CD4-positive, alpha-beta T cell treated with Interferon gamma for 1 hour (primary cell): ENCODE measurements at regions not wholly inside any gene's neighbourhood (a gene's known extent, or its start where the extent isn't known, plus 50 kb on each side); places are given as distances from the start of the nearest gene placed in this dataset.
"Not testable (repeated sequence)": the region's sequence is repeated elsewhere in the genome, so short reads cannot be mapped to it uniquely, and the experiment has no call there.

ENCODE experiments used
- DNase-seq: peaks from one replicate; pipeline ENCODE4 v3.0.0-alpha.2; 2020

DNA sequence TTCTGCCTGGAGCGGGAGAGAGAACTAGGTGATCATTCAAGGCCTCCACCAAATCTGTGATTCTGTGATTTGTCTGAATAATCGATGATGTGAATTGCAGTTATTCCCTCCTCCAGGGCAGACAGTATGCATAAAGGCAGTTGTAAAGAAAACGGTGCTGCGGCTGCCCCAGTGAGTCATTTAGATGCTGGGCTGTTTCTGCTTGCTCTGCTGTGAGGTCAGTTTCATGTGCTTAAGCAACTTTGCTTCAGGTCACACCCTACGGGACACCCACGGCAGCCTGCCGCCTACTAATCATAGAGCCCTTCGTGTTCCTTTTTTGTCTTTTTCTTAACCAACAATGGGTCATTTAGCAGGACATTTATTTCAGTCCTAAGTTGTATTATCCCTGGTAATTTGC is 158.1 kb upstream of the PITRM1 start:
- no peak for DNase-seq

DNA sequence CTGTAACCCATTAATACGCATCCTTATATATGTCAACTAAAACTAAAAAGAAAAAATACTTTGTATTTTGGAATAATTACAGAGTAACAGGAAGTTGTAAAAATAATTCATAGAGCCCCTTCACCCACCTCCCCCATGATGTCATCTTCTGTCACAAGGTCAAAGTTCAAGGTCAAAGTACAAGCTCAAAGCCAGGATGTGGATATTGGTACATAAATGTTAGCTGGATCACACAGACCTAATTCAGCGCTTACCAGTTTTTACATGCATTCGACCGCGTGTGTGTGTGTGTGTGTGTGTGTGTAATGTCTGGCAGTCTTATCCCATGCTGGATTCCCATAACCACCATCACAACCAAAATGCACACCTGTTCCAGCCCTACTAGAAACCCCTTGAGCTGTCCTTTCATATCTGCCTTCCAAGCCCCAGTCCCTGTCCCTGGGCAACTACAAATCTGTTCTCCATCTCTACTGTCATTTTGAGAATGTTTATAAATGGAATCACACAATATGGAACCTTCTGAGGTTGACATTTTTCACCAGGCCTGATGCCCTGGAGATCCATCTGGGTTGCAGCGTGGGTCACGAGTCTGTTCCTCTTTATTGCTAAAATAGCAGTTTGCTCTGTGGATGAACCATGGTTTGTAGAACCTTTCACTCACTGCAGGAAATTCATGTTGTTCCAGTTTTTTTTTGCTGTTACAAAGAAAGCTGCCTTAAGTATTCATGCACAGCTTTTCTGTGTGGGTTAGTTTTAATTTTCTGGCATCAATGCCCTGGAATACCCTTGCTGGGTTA is 153.6 kb upstream of the PITRM1 start:
- DNase-seq = no peak

GRCh38 chr10:3324612-3325038 is 152.0 kb upstream of the PITRM1 start:
- DNase-seq = no peak

DNA sequence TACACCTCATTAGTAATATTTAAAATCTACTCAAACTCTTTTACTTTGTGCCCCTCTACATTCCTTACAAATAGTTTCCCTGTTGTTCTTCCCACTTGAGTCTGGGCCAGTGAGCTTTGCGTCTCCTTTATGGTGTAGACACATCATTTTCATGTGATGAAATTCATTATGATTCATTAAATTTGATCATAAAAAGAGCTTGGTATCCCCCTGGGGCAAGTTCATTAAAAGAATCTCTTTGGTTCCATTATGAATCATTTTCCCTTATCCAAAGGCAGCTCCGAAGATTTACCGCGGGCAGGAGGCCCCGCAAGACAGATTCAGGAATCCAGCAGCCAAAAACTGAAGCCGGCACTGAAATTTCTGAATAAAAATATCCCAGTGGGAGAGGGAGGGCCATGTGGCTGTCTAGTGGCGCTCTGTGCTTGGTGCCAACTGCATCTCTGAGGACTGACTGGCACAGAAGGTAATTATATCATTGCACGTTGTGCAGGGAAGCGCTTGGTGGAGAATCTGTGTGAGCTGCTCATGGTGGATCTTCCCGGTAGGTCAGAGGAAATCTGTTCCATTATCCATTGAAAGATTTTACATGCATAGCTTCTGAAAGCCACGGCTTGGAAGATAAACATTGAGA is 151.4 kb upstream of the PITRM1 start:
- DNase-seq = no peak

DNA sequence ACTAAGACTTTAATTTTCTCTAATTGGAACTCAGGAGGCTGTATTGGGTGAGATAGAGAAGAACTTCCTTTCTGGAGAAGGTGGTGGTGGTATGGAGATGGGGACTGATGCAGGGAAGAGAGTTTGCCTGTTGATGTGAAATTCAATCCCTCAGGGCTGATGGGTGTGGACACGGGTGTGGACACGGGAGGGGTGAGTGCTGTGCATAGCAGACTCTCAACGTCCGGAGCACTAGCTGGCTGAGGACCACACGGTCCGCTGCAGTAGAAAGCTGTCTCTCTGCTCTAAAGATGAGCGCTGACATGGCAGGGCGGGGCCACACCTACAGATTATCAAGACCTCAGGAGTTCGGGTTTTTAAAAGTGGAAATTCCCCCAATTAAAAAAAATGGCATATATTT is 148.5 kb upstream of the PITRM1 start:
- no peak for DNase-seq

GRCh38 chr10:3319811-3320226 is 147.2 kb upstream of the PITRM1 start:
- no peak for DNase-seq

DNA sequence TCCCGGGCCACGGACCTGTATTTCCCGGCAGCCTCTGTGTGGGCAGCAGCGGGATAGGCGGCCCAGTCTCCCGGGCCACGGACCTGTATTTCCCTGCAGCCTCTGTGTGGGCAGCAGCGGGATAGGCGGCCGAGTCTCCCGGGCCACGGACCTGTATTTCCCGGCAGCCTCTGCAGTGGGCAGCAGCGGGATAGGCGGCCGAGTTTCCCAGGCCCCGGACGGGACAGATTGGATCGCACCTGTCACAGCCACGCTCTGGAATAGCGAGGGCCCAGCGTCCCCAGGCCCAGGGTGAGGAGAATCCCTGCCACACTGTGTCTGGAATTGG is 145.9 kb upstream of the PITRM1 start:
- not testable (repeated sequence) for DNase-seq

GRCh38 chr10:3317553-3318479 is 145.2 kb upstream of the PITRM1 start:
- DNase-seq = not testable (repeated sequence)

GRCh38 chr10:3314445-3315085 is 142.0 kb upstream of the PITRM1 start:
- DNase-seq = peak; percentile 4

DNA sequence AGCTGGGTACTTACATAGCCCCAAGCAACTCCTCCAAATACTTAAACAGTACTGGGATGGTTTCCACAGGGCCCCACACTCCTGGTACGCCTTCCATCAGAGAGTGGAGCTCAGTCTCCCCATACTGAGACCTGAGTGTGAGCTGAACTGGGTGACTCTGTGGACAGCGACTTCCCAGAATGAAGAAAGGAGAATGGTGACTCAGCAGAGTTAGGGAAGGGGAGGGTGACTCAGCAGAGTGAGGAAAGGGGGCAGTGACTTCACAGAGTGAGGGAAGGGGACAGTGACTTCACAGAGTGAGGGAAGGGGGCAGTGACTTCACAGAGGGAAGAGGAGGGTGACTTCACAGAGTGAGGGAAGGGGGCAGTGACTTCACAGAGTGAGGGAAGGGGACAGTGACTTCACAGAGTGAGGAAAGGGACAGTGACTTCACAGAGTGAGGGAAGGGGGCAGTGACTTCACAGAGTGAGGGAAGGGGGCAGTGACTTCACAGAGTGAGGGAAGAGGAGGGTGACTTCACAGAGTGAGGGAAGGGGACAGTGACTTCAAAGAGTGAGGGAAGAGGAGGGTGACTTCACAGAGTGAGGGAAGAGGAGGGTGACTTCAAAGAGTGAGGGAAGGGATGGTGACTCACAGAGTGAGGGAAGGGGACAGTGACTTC is 141.3 kb upstream of the PITRM1 start:
- DNase-seq = not testable (repeated sequence)

DNA sequence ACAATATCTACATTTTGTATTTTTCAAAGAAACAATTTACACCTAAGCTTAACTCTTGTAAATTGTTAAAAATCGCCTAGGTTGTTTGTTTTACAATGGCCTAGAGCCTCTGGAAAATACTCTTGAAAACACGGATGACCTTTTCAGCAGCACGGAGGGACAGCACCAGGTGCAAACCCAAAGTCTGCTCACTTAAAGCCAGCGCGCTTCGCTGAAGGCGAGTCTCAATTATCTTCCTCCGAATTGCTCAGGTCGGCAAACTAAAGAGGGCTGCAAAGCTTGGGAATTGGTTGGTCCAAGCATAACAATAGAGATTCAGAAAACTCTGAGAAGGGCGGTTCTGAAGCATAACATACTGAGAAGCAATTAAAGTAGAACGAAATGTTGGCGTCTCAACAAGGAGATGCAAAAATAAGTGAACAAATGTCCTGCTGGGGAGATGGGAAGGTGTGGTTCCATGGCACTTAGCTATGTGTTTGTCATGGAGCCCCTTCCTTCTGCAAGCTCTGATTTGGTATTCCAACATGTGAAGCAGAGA is 139.9 kb upstream of the PITRM1 start:
- DNase-seq = no peak

GRCh38 chr10:3310016-3310784 is 137.6 kb upstream of the PITRM1 start:
- no peak for DNase-seq

DNA sequence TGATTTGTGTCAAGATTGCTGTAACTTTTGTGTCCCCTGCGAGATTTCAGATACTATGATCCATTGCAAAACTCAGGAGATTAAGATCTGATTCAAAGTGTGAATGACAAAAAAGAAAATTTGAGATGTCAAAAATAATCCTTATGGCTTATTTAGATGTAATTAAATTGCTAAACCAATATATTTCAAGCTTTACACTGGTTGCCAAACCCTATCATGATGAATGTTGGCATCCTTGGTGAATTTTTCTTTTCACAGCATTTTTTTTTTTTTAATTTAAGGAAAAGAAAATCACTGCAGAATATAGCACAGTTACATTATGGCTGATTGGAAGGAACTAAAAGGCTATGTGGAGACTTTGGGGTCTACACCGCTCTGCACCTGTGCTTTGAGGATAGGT is 133.5 kb upstream of the PITRM1 start:
- DNase-seq = no peak

GRCh38 chr10:3295582-3296151 is 123.1 kb upstream of the PITRM1 start:
- no peak for DNase-seq

- no peak for DNase-seq
Observed at GRCh38 chr10:3294919-3295581, 122.5 kb upstream of the PITRM1 start.

GRCh38 chr10:3293581-3294431 is 121.2 kb upstream of the PITRM1 start:
- no peak for DNase-seq

GRCh38 chr10:3292636-3293035 is 120.1 kb upstream of the PITRM1 start:
- no peak for DNase-seq

GRCh38 chr10:3290550-3290949 is 118.0 kb upstream of the PITRM1 start:
- DNase-seq = no peak
